ENCODE measurements at regions not wholly inside any gene's neighbourhood (a gene's known extent, or its start where the extent isn't known, plus 50 kb on each side); places are given as distances from the start of the nearest gene placed in this dataset.
"Not testable (repeated sequence)": the region's sequence is repeated elsewhere in the genome, so short reads cannot be mapped to it uniquely, and the experiment has no call there.

GRCh38 chr5:135177591-135177990, 143.6 kb upstream of the PITX1 start:
- Histone ChIP-seq H3K9me3 (replicated peaks) (no peaks in the 10 kb centered on the region), H3K4me3 (no peak overlapping the region), H3K4me1 (replicated peaks) (no peaks in the 10 kb centered on the region), H3K36me3 (no peaks in the 10 kb centered on the region), H3K27ac (no peak overlapping the region), H3K27me3 (replicated peaks) (no peaks in the 10 kb centered on the region; the same call in 1 of the 2 replicates)
- DNase-seq (ENCODE audit: low read depth in 1 of 2, low spot score in 2 of 2) = peak in 1 of 2 experiments; percentile 33

- Histone ChIP-seq H3K4me3 (no peak overlapping the region), H3K27me3 (replicated peaks) (peaks cover 2% of the 10 kb centered on the region), H3K9me3 (replicated peaks) (no peaks in the 10 kb centered on the region), H3K36me3 (no peaks in the 10 kb centered on the region), H3K27ac (no peak overlapping the region), H3K4me1 (replicated peaks) (no peaks in the 10 kb centered on the region)
- peak in 1 of 2 experiments; percentile 42 for DNase-seq (ENCODE audit: low read depth in 1 of 2, low spot score in 2 of 2)
These were observed 143.0 kb upstream of the PITX1 start for GRCh38 chr5:135176991-135177390.

- H3K4me3 ChIP-seq = no peak overlapping the region
- H3K27me3 ChIP-seq (replicated peaks) = peaks cover 13% of the 10 kb centered on the region
- no peaks in the 10 kb centered on the region for H3K4me1 ChIP-seq (replicated peaks)
- H3K27ac ChIP-seq = no peak overlapping the region
- H3K9me3 ChIP-seq (replicated peaks) = no peaks in the 10 kb centered on the region
- H3K36me3 ChIP-seq = no peaks in the 10 kb centered on the region
- peak in 1 of 2 experiments; percentile 38 for DNase-seq (ENCODE audit: low read depth in 1 of 2, low spot score in 2 of 2)
These were observed 140.5 kb upstream of the PITX1 start for GRCh38 chr5:135174315-135175096.

- DNase-seq (ENCODE audit: low read depth in 1 of 2, low spot score in 2 of 2) = peak in 1 of 2 experiments; percentile 28
- no peaks in the 10 kb centered on the region for H3K4me1 ChIP-seq (replicated peaks)
- H3K9me3 ChIP-seq (replicated peaks) = no peaks in the 10 kb centered on the region
- H3K27ac ChIP-seq = no peak overlapping the region
- no peaks in the 10 kb centered on the region for H3K36me3 ChIP-seq
- H3K27me3 ChIP-seq (replicated peaks) = peaks cover 13% of the 10 kb centered on the region
- H3K4me3 ChIP-seq = no peak overlapping the region
These were observed 139.7 kb upstream of the PITX1 start for GRCh38 chr5:135173662-135174290.

- H3K4me3 ChIP-seq = no peak overlapping the region
- no peaks in the 10 kb centered on the region for H3K36me3 ChIP-seq
- H3K9me3 ChIP-seq (replicated peaks) = no peaks in the 10 kb centered on the region
- no peaks in the 10 kb centered on the region for H3K4me1 ChIP-seq (replicated peaks)
- H3K27me3 ChIP-seq (replicated peaks) = peaks cover 13% of the 10 kb centered on the region
- H3K27ac ChIP-seq = no peak overlapping the region
- DNase-seq (ENCODE audit: low read depth in 1 of 2, low spot score in 2 of 2) = no peak
These were observed 138.7 kb upstream of the PITX1 start for GRCh38 chr5:135172718-135173117.

- Histone ChIP-seq H3K4me1 (replicated peaks) (no peaks in the 10 kb centered on the region), H3K36me3 (no peaks in the 10 kb centered on the region), H3K27me3 (replicated peaks) (peaks cover 13% of the 10 kb centered on the region), H3K9me3 (replicated peaks) (no peaks in the 10 kb centered on the region), H3K4me3 (no peak overlapping the region), H3K27ac (no peak overlapping the region)
- DNase-seq (ENCODE audit: low read depth in 1 of 2, low spot score in 2 of 2) = no peak
These were observed 137.3 kb upstream of the PITX1 start for GRCh38 chr5:135171336-135171735.

- no peak for DNase-seq (ENCODE audit: low read depth in 1 of 2, low spot score in 2 of 2)
- no peak overlapping the region for H3K4me3 ChIP-seq
- no peak overlapping the region for H3K27ac ChIP-seq
- H3K9me3 ChIP-seq (replicated peaks) = no peaks in the 10 kb centered on the region
- H3K4me1 ChIP-seq (replicated peaks) = no peaks in the 10 kb centered on the region
- H3K27me3 ChIP-seq (replicated peaks) = peaks cover 13% of the 10 kb centered on the region
- H3K36me3 ChIP-seq = no peaks in the 10 kb centered on the region
These were observed 136.5 kb upstream of the PITX1 start for GRCh38 chr5:135170500-135170899.

GRCh38 chr5:135169753-135170152, 135.7 kb upstream of the PITX1 start:
- H3K4me3 ChIP-seq = no peak overlapping the region
- no peaks in the 10 kb centered on the region for H3K4me1 ChIP-seq (replicated peaks)
- H3K9me3 ChIP-seq (replicated peaks) = no peaks in the 10 kb centered on the region
- H3K36me3 ChIP-seq = no peaks in the 10 kb centered on the region
- no peak for DNase-seq (ENCODE audit: low read depth in 1 of 2, low spot score in 2 of 2)
- H3K27me3 ChIP-seq (replicated peaks) = peaks cover 13% of the 10 kb centered on the region
- H3K27ac ChIP-seq = no peak overlapping the region

- Histone ChIP-seq H3K4me3 (no peak overlapping the region), H3K4me1 (replicated peaks) (no peaks in the 10 kb centered on the region), H3K36me3 (no peaks in the 10 kb centered on the region), H3K27ac (no peak overlapping the region), H3K27me3 (replicated peaks) (peaks cover 13% of the 10 kb centered on the region), H3K9me3 (replicated peaks) (no peaks in the 10 kb centered on the region)
- DNase-seq (ENCODE audit: low read depth in 1 of 2, low spot score in 2 of 2) = peak in 1 of 2 experiments; percentile 31
These were observed 133.6 kb upstream of the PITX1 start for GRCh38 chr5:135167634-135168033.

- not testable (repeated sequence) for H3K4me3 ChIP-seq; H3K27ac ChIP-seq; H3K4me1 ChIP-seq (replicated peaks); H3K36me3 ChIP-seq; DNase-seq (ENCODE audit: low read depth in 1 of 2, low spot score in 2 of 2); H3K27me3 ChIP-seq (replicated peaks); H3K9me3 ChIP-seq (replicated peaks)
These were observed 131.0 kb upstream of the PITX1 start for GRCh38 chr5:135164873-135165614.

GRCh38 chr5:135163964-135164363, 129.9 kb upstream of the PITX1 start:
- Histone ChIP-seq H3K4me1 (replicated peaks) (no peaks in the 10 kb centered on the region), H3K36me3 (no peaks in the 10 kb centered on the region), H3K9me3 (replicated peaks) (no peaks in the 10 kb centered on the region), H3K4me3 (no peak overlapping the region), H3K27ac (no peak overlapping the region), H3K27me3 (replicated peaks) (peaks cover 8% of the 10 kb centered on the region; the same call in 1 of the 2 replicates)
- DNase-seq (ENCODE audit: low read depth in 1 of 2, low spot score in 2 of 2) = no peak

- no peaks in the 10 kb centered on the region for H3K9me3 ChIP-seq (replicated peaks)
- no peaks in the 10 kb centered on the region for H3K4me1 ChIP-seq (replicated peaks)
- H3K36me3 ChIP-seq = no peaks in the 10 kb centered on the region
- H3K27ac ChIP-seq = no peak overlapping the region
- H3K4me3 ChIP-seq = no peak overlapping the region
- peaks cover 8% of the 10 kb centered on the region; the same call in 1 of the 2 replicates for H3K27me3 ChIP-seq (replicated peaks)
- peak in 1 of 2 experiments; percentile 34 for DNase-seq (ENCODE audit: low read depth in 1 of 2, low spot score in 2 of 2)
These were observed 129.4 kb upstream of the PITX1 start for GRCh38 chr5:135163391-135163790.

- Histone ChIP-seq H3K4me3 (no peak overlapping the region), H3K27ac (no peak overlapping the region), H3K36me3 (no peaks in the 10 kb centered on the region), H3K9me3 (replicated peaks) (no peaks in the 10 kb centered on the region), H3K27me3 (replicated peaks) (peaks cover 8% of the 10 kb centered on the region; the same call in 1 of the 2 replicates), H3K4me1 (replicated peaks) (no peaks in the 10 kb centered on the region)
- DNase-seq (ENCODE audit: low read depth in 1 of 2, low spot score in 2 of 2) = peak in 1 of 2 experiments; percentile 34
These were observed 128.7 kb upstream of the PITX1 start for GRCh38 chr5:135162661-135163265.

Measured in SJSA1 (cell line).